ENCODE measurements at regions not wholly inside any gene's neighbourhood (a gene's known extent, or its start where the extent isn't known, plus 50 kb on each side); places are given as distances from the start of the nearest gene placed in this dataset.

DNA sequence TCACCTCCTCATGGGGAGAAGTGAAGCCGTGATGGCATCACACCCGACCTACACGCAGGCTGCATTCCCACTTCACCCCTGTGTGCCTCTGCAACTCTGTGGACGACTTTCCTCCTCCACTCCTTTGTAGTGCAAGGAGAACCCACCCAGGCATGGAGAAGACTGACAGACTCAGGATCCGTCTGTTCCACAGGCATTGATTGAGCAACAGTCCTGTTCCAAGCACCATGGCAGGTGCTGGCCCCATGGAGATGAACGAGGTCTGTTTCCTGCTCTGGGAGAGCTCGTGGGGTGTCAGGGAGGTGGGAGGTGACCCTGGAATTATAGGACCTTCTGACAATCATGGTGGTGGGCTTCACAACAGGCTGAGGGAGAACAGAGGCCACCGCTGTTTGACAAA, 284.7 kb upstream of the HDAC4 start:
- H3K4me3 ChIP-seq (ENCODE audit: low read depth, low read length): no peak overlapping the region
- TF ChIP-seq, protein P1, sequence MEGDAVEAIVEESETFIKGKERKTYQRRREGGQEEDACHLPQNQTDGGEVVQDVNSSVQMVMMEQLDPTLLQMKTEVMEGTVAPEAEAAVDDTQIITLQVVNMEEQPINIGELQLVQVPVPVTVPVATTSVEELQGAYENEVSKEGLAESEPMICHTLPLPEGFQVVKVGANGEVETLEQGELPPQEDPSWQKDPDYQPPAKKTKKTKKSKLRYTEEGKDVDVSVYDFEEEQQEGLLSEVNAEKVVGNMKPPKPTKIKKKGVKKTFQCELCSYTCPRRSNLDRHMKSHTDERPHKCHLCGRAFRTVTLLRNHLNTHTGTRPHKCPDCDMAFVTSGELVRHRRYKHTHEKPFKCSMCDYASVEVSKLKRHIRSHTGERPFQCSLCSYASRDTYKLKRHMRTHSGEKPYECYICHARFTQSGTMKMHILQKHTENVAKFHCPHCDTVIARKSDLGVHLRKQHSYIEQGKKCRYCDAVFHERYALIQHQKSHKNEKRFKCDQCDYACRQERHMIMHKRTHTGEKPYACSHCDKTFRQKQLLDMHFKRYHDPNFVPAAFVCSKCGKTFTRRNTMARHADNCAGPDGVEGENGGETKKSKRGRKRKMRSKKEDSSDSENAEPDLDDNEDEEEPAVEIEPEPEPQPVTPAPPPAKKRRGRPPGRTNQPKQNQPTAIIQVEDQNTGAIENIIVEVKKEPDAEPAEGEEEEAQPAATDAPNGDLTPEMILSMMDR (IDR thresholded peaks at IDR 0.05; ENCODE audit: low read depth, low read length, missing control alignments): no peak
- in situ Hi-C loops (cut with HindIII; ENCODE audit: low sequenced_read_pairs): no loop called here
- no peak for DNase-seq (ENCODE audit: low read depth)

DNA sequence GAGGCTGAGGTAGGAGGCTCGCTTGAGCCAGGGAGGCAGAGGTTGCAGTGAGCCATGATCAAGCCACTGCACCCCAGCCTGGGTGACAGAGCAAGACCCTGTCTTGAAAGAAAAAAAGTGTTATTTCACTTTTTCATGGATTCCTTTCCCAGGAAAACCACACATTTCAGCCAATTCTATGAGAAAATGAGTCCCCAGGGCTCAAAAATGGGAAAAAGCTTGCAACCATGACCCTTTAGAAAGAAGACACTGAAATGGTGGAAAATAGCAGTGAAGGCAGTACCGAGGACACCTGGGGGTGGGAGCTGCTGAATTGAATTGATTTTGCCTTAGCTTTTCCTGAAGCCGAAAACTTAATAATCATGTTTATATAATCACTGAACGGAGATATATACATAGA, 284.2 kb upstream of the HDAC4 start:
- no peak overlapping the region for H3K4me3 ChIP-seq (ENCODE audit: low read depth, low read length)

DNA sequence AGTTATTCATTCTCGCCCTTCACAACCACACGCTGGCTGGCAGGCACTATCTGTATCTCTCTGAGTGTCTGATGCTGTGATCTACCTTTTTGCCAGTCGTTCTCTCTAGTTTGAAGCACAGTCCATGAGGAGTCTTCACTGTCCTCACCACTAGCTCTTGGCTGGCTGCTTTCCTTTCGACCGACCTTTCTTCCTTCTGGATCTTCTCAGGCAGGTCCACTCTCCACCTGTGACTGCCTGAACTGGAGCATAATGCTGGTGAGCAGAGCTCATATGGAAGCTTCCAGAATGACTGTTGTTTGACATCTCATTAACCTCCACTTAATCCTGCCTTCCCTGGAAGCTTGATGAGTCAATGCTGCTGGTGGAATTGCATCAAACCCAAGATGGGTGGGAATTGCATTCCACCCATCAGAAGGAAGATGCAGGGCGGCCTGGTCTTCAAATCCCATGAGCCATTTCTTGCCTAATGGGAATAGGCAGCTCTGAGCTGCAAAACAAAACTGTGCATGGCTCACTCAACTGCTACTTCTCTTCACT, 283.5 kb upstream of the HDAC4 start:
- H3K4me3 ChIP-seq (ENCODE audit: low read depth, low read length): no peak overlapping the region
- TF ChIP-seq, protein P1 (IDR thresholded peaks at IDR 0.05; ENCODE audit: low read depth, low read length, missing control alignments): no peak
- DNase-seq (ENCODE audit: low read depth): no peak
- in situ Hi-C loops (cut with HindIII; ENCODE audit: low sequenced_read_pairs): no loop called here

More for the DNA sequence above, 284.2 kb upstream of the HDAC4 start:
- DNase-seq (ENCODE audit: low read depth): no peak
- TF ChIP-seq, protein P1 (IDR thresholded peaks at IDR 0.05; ENCODE audit: low read depth, low read length, missing control alignments): no peak
- in situ Hi-C loops (cut with HindIII; ENCODE audit: low sequenced_read_pairs): no loop called here

DNA sequence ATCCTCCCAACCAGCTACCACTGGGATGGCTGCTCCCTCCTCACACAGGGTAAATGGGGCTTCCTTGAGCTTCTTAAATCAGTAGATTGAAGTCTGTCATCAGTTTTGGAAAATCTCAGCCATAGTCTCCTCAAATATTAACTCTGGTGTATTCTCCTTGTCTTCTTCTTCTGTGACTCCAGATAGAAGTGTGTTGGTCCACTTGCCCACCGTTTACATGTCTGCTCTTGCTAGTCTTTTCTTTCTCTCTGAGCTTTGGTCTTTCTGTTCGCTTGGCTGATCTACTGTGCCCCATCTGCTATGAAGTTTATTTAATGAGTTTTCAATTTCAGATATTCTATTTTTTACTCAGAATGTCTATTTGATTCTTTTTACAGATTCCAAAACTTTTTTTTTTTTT, 281.7 kb upstream of the HDAC4 start:
- in situ Hi-C loops (cut with HindIII; ENCODE audit: low sequenced_read_pairs): no loop called here
- no peak overlapping the region for H3K4me3 ChIP-seq (ENCODE audit: low read depth, low read length)
- TF ChIP-seq, protein P1 (IDR thresholded peaks at IDR 0.05; ENCODE audit: low read depth, low read length, missing control alignments): no peak
- DNase-seq (ENCODE audit: low read depth): no peak

DNA sequence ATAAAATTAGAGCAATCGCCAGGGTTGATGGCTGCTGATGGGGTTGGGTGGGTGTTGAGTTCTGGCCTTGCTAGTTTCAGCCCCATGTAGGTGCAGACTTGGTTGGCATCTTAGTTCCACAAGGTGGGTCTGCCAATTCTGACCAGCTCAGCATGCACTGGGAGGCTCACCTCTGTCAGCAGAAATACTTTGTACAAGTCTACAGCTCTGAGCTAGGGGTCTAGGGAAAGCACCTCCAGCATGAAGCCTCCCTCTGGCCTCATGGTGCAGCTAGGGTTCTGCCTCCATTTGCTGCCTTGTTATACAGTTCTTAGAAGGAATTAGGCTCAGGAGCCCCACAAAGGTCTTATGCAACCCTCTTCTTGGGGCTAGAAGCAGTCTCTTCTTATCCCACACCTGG, 278.9 kb upstream of the HDAC4 start:
- TF ChIP-seq, protein P1 (IDR thresholded peaks at IDR 0.05; ENCODE audit: low read depth, low read length, missing control alignments): no peak
- H3K4me3 ChIP-seq (ENCODE audit: low read depth, low read length): no peak overlapping the region
- DNase-seq (ENCODE audit: low read depth): no peak
- in situ Hi-C loops (cut with HindIII; ENCODE audit: low sequenced_read_pairs): no loop called here

DNA sequence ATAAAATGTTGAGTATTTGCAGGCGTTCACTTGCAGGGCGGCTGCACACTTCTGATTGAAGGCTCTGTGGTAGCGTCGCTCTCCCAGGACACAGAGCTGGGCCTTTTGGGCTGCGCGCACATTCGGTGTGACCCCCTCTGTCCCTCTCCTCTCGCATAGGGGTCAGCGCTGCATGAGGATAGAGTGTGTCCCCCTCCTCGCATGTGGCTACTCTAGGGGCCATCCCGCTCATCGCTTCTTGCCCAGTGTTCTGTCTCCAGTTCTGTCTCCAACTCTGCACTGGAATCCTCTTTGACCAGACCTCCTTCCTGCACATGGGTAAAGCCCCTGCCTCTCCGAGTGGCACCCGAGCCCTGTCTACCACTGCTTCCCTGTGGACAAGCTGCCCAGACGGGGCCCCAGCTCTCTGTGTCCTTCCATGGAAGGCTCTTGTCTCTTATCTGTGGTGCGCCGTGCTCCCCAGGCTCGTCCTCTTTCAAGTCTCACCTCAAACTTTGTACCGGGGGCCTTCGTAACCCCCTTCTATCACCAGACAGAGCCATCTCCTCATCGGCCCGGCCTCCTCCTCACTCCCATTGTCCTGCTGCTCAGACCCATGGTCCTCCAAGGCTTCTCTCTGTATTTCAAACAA, 278.0 kb upstream of the HDAC4 start:
- in situ Hi-C loops (cut with HindIII; ENCODE audit: low sequenced_read_pairs): no loop called here
- H3K4me3 ChIP-seq (ENCODE audit: low read depth, low read length): no peak overlapping the region
- TF ChIP-seq, protein P1 (IDR thresholded peaks at IDR 0.05; ENCODE audit: low read depth, low read length, missing control alignments): no peak
- DNase-seq (ENCODE audit: low read depth): no peak
